ENCODE measurements at regions not wholly inside any gene's neighbourhood (a gene's known extent, or its start where the extent isn't known, plus 50 kb on each side); places are given as distances from the start of the nearest gene placed in this dataset.

- TF ChIP-seq ZNF695 (CRISPR knock-in tag; IDR thresholded peaks at IDR 0.05), result no peak
- TF ChIP-seq NCOA1 (IDR thresholded peaks at IDR 0.05; ENCODE audit: low read depth), result no peak
- TF ChIP-seq SETDB1 (IDR thresholded peaks at IDR 0.05; ENCODE audit: low read length), result no peak
- TF ChIP-seq CEBPG (CRISPR knock-in tag; IDR thresholded peaks at IDR 0.05), result no peak
- TF ChIP-seq CEBPG (tag; conservative IDR thresholded peaks at IDR 0.05 in 1 of 2, IDR thresholded peaks at IDR 0.05 in 1 of 2), result no peak
These were observed 175.6 kb upstream of the COX7C start (continued) for GRCh38 chr5:86442036-86442745.

- Histone ChIP-seq H3K79me2 (ENCODE audit: control insufficient read depth, insufficient read depth, low read length) (no peaks in the 10 kb centered on the region), H3K9ac (ENCODE audit: insufficient read depth in 1 of 2, low read depth in 2 of 2, low read length in 2 of 2) (no peak overlapping the region), H3K9me1 (ENCODE audit: control insufficient read depth, insufficient read depth, low read length) (no peaks in the 10 kb centered on the region), H3K9me3 (replicated peaks; ENCODE audit: control insufficient read depth, insufficient read depth, low read depth, low read length) (no peaks in the 10 kb centered on the region), H4K20me1 (replicated peaks; ENCODE audit: control insufficient read depth, insufficient read depth, low read length) (no peaks in the 10 kb centered on the region), H3K4me3 (no peak overlapping the region), H3K4me2 (ENCODE audit: insufficient read depth, low read length) (no peak overlapping the region), H2AFZ (ENCODE audit: low read depth, low read length) (no peak overlapping the region), H3K27ac (ENCODE audit: extremely low read depth, low read depth, low read length) (no peak overlapping the region), H3K27me3 (ENCODE audit: control insufficient read depth in 2 of 2, insufficient read depth in 2 of 2, low read length in 2 of 2) (no peaks in the 10 kb centered on the region), H3K36me3 (ENCODE audit: control insufficient read depth, insufficient read depth, low read length) (no peaks in the 10 kb centered on the region), H3K4me1 (replicated peaks in 1 of 2; ENCODE audit: control insufficient read depth in 2 of 2, insufficient read depth in 2 of 2, low read length in 2 of 2) (no peaks in the 10 kb centered on the region)
- no TSS peak for BruUV-seq (replicated peaks)
- POLR2A ChIA-PET, result no interaction called here
- FAIRE-seq (no peak), ATAC-seq (no peak), DNase-seq (ENCODE audit: extremely low read depth in 1 of 4, low spot score in 3 of 4) (no peak)
- in situ Hi-C loops (cut with MboI) (no loop called here), intact Hi-C loops (cut with micrococcal nuclease) (no loop called here)
- CTCF ChIA-PET (ENCODE audit: low intra/inter-chr PET ratio), result no interaction called here
- WGBS (ENCODE audit: insufficient coverage, low coverage, missing lambda C conversion rate), result 0% methylated on average over 1 of the region's 1 CpG
- TF ChIP-seq ZNF124 (CRISPR knock-in tag; IDR thresholded peaks at IDR 0.05) (no peak), ZNF134 (CRISPR knock-in tag; conservative IDR thresholded peaks at IDR 0.05) (no peak), ELF2 (CRISPR knock-in tag; IDR thresholded peaks at IDR 0.05) (no peak), ILK (tag; IDR thresholded peaks at IDR 0.05; ENCODE audit: borderline replicate concordance, low read depth) (no peak), ZNF75A (CRISPR knock-in tag; IDR thresholded peaks at IDR 0.05) (no peak), MXD1 (CRISPR knock-in tag; IDR thresholded peaks at IDR 0.05; ENCODE audit: borderline replicate concordance, poor library complexity, severe bottlenecking) (no peak), ZNF512 (tag; IDR thresholded peaks at IDR 0.05) (no peak), ERF (CRISPR knock-in tag; IDR thresholded peaks at IDR 0.05) (no peak), SRSF3 (IDR thresholded peaks at IDR 0.05; ENCODE audit: insufficient read depth, low read length) (no peak), NONO (IDR thresholded peaks at IDR 0.05; ENCODE audit: low read depth in 2 of 2, low read length in 1 of 2) (no peak), ZNF780A (CRISPR knock-in tag; IDR thresholded peaks at IDR 0.05) (no peak)
These were observed 170.4 kb upstream of the COX7C start for GRCh38 chr5:86447362-86447761.
